ENCODE measurements at regions not wholly inside any gene's neighbourhood (a gene's known extent, or its start where the extent isn't known, plus 50 kb on each side); places are given as distances from the start of the nearest gene placed in this dataset.

GRCh38 chrX:98795636-98796035 is 1614.4 kb downstream of the PCDH19 start:
- ChIA-PET CTCF (interaction anchor here (1.0 kb wide), 1 partner anchor 18 kb away, joined by 3 read pairs; no protein-coding TSS in a partner anchor), POLR2A (no interaction called here)
- no peak overlapping the region for H3K4me3 Mint-ChIP-seq
- no peak overlapping the region for H3K27ac Mint-ChIP-seq
- no peaks in the 10 kb centered on the region for H3K4me1 Mint-ChIP-seq
- H3K9me3 Mint-ChIP-seq: no peaks in the 10 kb centered on the region
- H3K27me3 Mint-ChIP-seq: no peaks in the 10 kb centered on the region
- H3K36me3 Mint-ChIP-seq (ENCODE audit: low read depth): no peaks in the 10 kb centered on the region
- DNase-seq: no peak

- Mint-ChIP-seq H3K27me3 (no peaks in the 10 kb centered on the region), H3K4me3 (no peak overlapping the region), H3K36me3 (ENCODE audit: low read depth) (no peaks in the 10 kb centered on the region), H3K27ac (no peak overlapping the region), H3K9me3 (peaks cover 16% of the 10 kb centered on the region), H3K4me1 (no peaks in the 10 kb centered on the region)
- ChIA-PET CTCF (no interaction called here), POLR2A (no interaction called here)
- DNase-seq: no peak
Observed at GRCh38 chrX:98755912-98756311, 1654.2 kb downstream of the PCDH19 start.

GRCh38 chrX:98731821-98732220 is 1678.3 kb downstream of the PCDH19 start:
- Mint-ChIP-seq H3K4me1 (no peaks in the 10 kb centered on the region), H3K27me3 (no peaks in the 10 kb centered on the region), H3K36me3 (ENCODE audit: low read depth) (no peaks in the 10 kb centered on the region), H3K9me3 (peaks cover 2% of the 10 kb centered on the region), H3K27ac (no peak overlapping the region), H3K4me3 (no peak overlapping the region)
- DNase-seq: no peak
- ChIA-PET CTCF (no interaction called here), POLR2A (no interaction called here)

- no peak for DNase-seq
- Mint-ChIP-seq H3K4me3 (no peak overlapping the region), H3K27ac (no peak overlapping the region), H3K4me1 (no peaks in the 10 kb centered on the region), H3K27me3 (no peaks in the 10 kb centered on the region), H3K9me3 (no peaks in the 10 kb centered on the region), H3K36me3 (ENCODE audit: low read depth) (no peaks in the 10 kb centered on the region)
- CTCF ChIA-PET: no interaction called here
- POLR2A ChIA-PET: no interaction called here
Observed at GRCh38 chrX:98717970-98718369, 1692.1 kb downstream of the PCDH19 start.
